ENCODE measurements at regions not wholly inside any gene's neighbourhood (a gene's known extent, or its start where the extent isn't known, plus 50 kb on each side); places are given as distances from the start of the nearest gene placed in this dataset.

DNA sequence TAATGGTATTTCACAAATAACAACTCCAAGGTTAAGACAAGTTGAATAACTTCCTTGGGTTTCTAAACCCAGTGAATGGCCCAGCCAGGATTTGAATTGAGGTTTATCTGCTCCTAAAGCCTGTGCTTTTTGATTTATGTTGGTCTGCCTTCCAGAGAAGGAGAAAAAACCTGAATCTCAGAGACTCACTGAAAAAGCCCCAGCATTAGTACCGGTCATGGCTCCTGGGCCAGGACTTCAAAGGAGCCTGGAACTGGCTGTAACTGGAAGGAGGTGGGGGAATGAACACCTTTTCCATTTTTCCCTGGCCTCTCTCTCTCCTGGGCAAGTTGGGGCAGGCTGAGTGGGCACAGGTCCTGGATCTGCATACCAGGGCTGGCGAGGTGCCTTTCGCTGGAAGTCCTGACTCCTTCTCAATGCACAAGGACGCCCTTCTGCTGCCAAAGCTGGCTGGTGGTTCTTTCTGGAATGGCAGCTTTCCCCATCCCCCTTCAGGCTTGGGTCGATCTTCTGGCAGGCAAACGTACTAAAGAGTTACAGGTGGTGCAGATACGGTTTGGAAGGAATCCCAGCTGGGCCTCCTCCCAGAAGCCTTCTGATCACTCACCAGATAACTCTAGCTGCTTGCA, 268.2 kb downstream of the PTEN start:
- no peak for DNase-seq (ENCODE audit: low spot score)

- no peak for DNase-seq (ENCODE audit: low spot score)
Measured at GRCh38 chr10:88136712-88137111, 273.3 kb downstream of the PTEN start.

DNA sequence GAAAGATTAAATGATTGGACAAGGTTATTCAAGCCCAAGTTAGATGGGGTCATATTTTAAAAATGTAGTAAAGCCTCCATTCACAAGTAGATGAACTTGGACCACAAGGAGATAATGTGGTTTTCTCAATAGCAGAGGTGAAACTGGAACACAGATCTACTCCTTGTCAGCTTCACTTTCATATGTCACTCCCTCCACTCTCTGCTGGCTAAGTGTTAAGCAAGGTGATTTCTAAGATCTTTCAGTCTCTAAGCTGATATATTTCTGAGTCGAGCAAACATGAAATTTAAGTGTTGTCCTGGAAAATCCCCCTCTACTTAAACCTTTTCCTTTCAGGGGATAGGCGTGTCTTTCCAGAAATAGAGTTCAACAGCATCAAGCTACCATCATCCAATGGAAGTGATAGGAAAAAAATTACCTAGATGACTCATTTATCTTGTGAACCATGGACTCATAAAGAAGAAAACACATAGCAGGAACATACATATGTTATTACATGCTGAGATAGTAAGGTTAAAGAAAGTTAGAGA, 275.0 kb downstream of the PTEN start:
- DNase-seq (ENCODE audit: low spot score), result no peak

GRCh38 chr10:88147000-88147798, 283.8 kb downstream of the PTEN start:
- no peak for DNase-seq (ENCODE audit: low spot score)

DNA sequence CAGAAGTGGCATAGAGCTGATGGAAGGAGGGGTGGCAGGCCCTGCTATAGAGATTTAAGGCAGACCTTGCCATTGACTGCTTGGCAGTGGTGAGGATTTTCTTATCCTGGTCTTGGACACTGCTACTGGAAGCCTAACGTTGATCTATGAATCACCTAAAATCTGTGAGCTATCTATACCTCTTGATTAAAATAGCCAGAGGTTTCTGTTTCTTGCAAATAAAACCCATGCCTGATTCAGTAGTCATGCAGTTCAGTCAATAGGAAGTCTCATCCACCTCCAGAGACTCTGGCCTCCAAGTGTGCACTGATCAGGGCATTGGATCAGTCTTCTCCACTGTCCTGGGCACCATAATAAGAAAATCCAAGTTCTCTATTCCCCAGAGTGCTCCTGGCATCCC, 286.5 kb downstream of the PTEN start:
- no peak for DNase-seq (ENCODE audit: low spot score)

DNA sequence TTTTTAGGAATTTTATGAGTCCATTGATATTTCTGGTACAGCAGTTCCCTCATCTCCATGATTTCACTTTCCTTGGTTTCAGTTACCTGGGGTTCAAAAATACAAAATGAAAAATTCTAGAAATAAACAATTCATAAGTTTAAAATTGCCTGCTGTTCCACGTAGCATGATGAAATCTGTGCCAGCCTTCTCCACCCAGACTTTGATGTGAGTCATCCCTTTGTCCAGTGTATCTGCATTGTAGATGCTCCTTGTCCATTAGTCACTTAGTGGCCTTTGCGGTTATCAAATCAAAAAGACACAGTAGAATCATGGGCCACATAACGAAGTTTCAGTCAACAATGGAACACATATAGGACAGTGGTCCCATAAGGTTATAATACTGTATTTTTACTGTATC, 286.9 kb downstream of the PTEN start:
- DNase-seq (ENCODE audit: low spot score), result no peak

GRCh38 chr10:88152728-88153133, 289.3 kb downstream of the PTEN start:
- DNase-seq (ENCODE audit: low spot score), result no peak

DNA sequence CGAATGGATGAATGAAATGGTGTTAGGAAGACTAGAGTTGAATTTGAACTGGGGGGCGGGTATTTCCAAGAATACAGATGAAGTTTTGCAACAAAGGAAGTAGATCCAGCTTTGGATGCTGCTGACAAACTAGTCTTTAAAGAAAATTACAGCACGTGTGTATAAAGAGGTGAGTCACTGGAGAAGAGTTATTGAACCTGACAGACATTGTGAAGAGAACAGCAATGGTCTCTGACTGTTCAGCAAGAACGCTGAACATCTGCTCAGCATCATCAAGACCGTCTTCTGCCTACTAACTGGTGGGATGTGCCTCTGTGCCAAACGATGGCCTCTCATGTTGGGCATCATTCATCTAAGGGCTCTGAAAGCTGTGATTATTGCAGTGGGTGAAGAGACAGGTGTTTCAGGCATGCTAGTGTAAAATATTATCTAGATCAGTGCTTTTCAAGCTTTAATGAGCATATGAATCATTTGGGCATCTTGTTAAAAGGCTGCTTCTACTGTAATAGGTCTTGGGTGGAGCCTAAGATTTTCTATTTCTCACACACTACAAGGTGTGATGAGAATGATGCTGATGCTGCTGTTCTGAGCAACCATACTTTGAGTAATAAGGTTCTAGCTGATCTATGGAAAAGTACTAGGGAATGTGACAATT, 291.3 kb downstream of the PTEN start:
- no peak for DNase-seq (ENCODE audit: low spot score)

- no peak for DNase-seq (ENCODE audit: low spot score)
Measured at GRCh38 chr10:88156341-88156740, 292.9 kb downstream of the PTEN start.

GRCh38 chr10:88157981-88158465, 294.6 kb downstream of the PTEN start:
- no peak for DNase-seq (ENCODE audit: low spot score)

GRCh38 chr10:88158526-88159122, 295.2 kb downstream of the PTEN start:
- no peak for DNase-seq (ENCODE audit: low spot score)

DNA sequence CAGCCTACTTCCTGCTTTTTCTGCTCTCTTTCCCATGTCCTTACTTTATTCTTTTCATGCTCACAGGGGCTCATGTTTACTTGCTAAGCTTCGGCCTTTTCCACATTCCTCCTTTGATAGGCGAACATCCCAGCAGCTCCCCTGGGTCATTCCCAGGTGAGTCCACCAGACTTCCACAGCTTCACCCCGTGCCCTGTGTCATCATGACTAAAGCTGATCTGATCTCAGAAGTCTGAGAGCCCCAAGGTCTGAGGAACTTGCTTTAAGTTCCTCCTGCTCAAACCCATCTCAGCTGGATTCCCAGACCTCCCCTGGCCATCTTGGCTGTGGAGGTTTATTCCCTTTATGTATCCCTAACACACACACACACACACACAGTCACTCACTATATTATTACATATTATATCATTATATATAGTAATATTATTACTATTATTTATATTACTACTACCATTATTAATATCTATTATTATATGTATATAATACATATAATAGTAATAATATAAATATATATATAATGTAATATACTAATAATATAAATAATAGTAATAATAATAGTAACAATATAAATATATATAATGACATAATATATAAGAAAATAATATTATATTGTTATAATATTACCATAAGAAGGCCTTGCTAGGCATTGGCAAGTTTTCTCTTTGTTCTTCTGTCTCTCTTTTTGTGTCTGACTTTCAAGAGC, 295.9 kb downstream of the PTEN start:
- DNase-seq (ENCODE audit: low spot score), result no peak

DNA sequence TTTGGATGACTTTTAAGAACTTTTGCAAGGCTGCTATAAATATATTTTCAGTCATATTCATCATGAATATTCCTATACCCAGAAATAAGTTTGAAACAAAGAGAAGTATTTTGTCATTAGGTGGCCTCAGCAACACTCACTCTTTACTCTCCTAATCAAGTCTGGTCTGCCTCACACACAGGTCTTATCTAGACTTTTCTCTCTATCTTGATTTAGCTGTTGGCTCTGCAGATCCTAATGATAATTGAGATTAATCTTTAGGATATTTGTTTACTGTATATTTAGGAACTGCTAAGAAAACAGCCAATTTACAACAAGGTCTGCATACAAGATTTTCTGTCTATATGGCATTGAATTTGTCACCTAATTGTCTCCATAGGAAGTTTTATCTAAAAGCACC, 297.6 kb downstream of the PTEN start:
- no peak for DNase-seq (ENCODE audit: low spot score)

GRCh38 chr10:88161756-88162155, 298.3 kb downstream of the PTEN start:
- no peak for DNase-seq (ENCODE audit: low spot score)

GRCh38 chr10:88162852-88163251, 299.4 kb downstream of the PTEN start:
- DNase-seq (ENCODE audit: low spot score), result no peak

GRCh38 chr10:88163572-88163971, 300.1 kb downstream of the PTEN start:
- no peak for DNase-seq (ENCODE audit: low spot score)

DNA sequence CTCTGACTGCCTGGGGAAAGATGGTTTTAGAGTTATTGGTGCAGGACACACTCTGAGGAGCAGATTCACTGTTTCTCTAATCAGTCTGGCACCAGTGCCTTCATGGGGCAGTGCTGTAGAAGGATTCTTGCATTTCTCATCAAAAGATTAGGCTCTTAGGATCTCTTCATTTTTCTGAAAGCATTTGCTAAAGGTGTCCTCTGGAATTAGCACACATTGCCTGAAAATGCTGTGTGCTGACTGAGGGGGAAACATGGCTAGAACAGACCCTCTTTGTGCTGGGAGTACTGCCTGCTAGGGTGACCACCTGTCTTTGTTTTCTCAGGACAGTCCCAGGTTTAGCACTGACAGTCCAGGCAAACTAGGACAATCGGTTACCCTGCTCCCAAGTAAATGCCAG, 301.0 kb downstream of the PTEN start:
- DNase-seq (ENCODE audit: low spot score), result no peak

GRCh38 chr10:88165849-88166271, 302.4 kb downstream of the PTEN start:
- no peak for DNase-seq (ENCODE audit: low spot score)

GRCh38 chr10:88168171-88169036, 305.0 kb downstream of the PTEN start:
- no peak for DNase-seq (ENCODE audit: low spot score)

DNA sequence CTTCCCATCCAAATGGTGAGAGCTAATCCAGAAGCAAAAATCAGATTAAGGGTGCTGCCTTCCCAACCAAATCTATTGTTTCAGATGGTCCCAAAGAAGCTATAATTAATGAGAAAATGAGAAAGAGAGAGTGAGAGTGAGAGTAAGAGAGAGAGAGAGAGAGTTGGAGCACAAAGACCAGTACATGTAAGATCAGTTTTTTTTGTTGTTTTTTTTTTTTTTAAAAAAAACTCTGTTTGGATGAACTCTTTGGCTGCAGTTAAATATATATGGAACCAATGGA, 305.6 kb downstream of the PTEN start:
- no peak for DNase-seq (ENCODE audit: low spot score)

- DNase-seq (ENCODE audit: low spot score), result no peak
Measured at GRCh38 chr10:88170628-88171027, 307.2 kb downstream of the PTEN start.
